SKM-1 (cell line): ENCODE measurements at regions not wholly inside any gene's neighbourhood (a gene's known extent, or its start where the extent isn't known, plus 50 kb on each side); places are given as distances from the start of the nearest gene placed in this dataset.

Experiments used
- DNase-seq: peaks from one replicate; lab custom pipeline; 2025; ENCODE audit not compliant: unreplicated experiment; lab: John Stamatoyannopoulos, UW

DNA sequence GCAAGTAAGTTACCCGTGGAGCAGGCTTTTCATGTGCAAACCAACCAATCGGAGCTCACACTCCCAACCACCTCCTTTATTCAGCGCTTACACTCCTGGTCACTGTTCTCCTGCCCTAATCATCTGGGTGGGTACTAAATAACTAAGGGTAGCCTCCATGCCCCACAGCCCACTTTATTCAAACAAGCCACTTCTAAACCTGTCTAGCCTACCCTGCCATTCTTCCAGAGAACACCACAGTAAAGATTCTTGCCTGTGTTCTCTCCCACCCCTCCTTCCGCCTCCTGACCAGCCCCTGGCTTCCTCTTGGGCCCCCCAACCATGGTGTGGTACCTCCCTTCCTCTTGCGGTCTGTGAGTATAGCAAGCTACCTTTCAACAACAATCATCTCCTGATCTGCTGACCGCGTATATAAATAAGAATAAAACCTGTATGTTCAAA, 581.9 kb downstream of the VRK1 start:
- no peak for DNase-seq

DNA sequence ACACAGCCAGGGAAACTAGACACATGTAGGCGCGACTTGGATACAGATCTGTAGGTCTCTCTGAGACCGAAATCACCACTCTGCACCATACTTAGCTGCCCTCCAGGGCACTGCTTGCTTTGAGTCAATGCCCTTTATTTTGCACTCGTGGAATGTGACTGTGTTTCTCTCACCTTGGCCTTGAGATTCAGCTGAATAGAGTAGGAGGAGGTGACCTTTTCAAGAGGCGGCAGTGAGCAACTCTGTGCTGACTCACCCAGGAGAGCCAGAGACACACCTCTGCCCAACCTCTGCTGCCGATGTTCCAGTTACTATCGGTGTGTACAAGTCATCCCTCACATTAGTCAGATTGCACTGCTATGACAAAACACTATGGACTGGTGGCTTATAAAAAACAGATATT, 583.4 kb downstream of the VRK1 start:
- DNase-seq: no peak

DNA sequence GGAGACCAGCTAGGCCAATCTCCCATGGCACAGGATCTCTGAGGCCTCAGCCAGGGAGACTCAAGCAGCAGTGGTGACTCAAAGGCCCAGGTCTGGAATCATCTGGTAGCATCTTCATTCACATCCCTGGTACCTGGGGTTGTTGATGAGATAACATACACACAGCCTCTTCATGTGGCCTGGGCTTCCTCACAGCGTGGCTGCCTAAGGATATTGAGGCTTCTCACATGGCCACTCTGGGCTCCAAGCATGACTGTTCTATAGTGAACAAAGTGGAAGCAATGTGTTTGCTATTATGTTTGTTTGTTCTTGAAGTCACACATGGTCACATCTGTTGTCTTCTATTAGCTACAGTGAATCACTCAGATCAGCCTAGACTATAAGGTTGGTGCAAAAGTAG, 584.1 kb downstream of the VRK1 start:
- DNase-seq: no peak

DNA sequence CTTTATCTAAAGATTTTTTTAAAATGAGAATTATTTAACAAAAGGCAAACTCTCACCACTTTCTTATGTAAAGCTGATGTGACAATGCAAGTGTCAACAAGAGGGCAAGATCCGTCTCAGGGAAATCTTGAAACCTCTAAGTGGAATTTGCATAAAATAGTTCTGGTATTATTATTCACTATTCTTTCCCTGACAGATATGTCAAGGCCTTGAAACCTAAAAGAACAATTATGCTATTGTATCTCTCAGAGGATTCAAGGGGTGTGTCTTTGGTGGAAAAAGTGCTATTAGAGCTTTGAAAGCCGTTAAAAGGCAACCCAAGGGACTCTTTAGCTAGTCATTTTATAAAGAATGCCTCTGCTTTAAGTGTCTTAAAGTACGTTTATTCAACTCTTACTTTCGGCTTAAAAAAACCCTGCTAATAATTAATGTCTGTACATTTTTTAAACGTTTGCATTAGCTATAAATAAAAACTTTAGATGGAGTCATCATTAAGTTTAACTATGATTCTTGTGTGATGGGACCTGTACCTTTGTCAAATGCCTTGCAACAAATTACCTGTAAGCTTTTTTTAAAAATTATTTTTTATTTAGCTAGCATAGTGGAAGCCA, 585.5 kb downstream of the VRK1 start:
- DNase-seq: no peak

DNA sequence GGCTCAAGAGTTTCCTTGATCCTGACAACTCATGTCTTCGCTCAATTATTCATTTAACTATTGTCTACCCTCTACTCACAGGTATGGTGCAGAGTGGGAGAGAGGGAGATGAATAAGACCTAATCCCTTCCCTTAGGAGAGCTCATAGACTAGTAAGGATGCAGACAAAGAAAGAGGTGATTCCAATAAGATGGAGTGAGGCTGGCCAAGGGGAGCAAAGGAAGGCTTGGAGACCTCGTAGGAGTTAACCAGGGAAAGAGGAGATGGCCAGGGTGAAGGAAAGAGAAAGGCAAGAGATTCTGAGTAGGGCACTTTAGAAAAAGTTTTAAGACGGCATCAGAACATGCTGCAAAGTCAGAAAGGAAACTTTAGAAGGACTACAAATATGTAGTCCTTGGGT, 588.5 kb downstream of the VRK1 start:
- no peak for DNase-seq

- no peak for DNase-seq
Measured at GRCh38 chr14:97387252-97387874, 590.2 kb downstream of the VRK1 start.

DNA sequence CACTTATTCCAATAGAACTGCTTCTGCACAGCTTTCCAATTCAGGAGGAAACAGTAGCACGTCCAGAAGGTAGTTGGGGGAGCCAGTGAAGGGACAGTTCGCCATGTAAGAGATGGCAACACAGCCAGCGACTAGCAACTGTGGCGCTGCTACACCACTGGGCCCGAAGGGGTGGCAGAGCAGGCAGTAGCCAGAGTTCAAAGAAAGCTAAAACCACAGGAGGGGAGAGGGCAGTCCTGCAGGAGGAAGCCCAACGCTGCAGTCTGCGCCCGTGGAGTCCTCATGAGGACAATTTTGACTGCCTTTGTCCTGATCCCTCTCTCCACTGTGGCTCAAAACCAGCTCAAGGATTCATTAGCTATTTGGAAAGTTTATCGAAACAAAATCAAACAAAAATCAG, 591.2 kb downstream of the VRK1 start:
- no peak for DNase-seq

GRCh38 chr14:97390096-97390724, 593.0 kb downstream of the VRK1 start:
- DNase-seq: no peak

DNA sequence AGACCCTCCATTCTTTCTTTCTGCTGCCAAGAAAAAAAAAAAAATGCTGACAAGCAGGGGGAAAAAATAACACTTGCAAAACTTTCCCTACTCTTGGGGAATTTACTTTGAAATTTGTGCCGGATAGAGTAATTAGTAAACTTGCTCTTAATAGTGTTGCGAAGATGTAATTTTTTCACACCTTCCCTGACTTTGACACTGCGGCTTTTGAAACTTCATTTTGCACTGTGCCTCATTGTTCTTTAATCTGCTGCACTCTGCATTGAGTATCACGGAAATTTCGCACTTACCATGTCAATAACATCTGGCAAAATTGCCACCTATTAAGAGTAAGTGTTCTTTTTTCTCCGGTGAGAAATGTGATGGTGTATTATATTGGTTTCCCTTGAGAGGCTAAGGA, 596.1 kb downstream of the VRK1 start:
- DNase-seq: no peak

DNA sequence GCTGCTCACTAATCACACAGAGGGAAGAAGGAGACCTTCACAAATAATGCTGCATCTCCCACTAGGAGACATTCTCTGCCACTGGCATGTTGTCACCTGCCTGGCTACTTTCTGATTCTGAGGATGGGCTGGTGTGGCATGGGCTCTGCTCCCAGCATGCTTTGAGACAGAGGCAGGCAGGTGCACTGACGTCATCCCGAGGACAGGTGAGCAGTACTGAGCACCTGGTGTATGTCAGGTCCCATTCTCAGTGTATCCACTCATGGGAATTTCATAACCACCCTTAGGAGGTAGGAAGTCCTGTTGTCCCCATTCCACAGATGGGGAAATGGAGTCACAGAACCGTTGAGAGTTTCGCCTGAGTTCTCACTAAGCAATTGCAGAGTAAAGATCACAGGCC, 597.9 kb downstream of the VRK1 start:
- no peak for DNase-seq

DNA sequence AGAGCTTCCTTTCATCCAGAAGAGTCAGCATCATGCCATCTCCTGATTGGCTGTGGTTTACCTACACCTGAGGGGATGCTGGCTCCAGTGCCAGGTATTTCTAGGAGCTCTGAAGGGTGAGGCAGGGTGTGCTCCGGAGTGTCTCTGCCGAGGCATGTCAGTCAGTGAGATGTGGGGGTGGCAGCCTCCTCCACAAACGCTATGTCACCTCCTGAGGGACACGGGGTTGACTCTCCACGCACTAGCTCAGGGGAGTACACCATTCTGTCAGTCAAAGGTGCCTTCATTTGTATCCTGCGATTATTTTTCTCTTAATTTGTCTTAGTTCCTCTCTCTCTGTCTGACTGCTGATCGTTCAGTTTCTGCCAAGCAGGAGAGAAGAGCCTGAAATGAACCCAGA, 604.5 kb downstream of the VRK1 start:
- DNase-seq: no peak

DNA sequence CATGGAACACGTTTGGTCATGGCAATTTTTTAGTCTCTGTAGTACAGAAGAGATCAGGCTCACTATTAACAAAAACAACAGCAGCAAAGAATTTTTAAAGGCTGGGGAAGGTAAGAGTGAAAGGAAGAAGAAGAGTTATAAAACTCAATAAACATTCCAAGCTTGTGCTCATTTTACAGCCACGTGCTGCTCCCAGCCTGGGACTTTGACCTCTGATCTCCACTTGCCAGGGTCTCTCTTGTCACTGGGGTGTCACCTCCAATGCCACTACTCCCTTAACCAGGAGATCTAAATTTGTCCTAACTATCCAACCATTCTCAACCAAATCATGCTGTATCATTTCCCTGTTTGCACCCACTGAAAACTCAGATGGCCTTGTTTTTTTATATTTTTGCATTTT, 605.1 kb downstream of the VRK1 start:
- DNase-seq: no peak

- no peak for DNase-seq
Measured at GRCh38 chr14:97407701-97408407, 610.7 kb downstream of the VRK1 start.

GRCh38 chr14:97408503-97408902, 611.3 kb downstream of the VRK1 start:
- DNase-seq: no peak

DNA sequence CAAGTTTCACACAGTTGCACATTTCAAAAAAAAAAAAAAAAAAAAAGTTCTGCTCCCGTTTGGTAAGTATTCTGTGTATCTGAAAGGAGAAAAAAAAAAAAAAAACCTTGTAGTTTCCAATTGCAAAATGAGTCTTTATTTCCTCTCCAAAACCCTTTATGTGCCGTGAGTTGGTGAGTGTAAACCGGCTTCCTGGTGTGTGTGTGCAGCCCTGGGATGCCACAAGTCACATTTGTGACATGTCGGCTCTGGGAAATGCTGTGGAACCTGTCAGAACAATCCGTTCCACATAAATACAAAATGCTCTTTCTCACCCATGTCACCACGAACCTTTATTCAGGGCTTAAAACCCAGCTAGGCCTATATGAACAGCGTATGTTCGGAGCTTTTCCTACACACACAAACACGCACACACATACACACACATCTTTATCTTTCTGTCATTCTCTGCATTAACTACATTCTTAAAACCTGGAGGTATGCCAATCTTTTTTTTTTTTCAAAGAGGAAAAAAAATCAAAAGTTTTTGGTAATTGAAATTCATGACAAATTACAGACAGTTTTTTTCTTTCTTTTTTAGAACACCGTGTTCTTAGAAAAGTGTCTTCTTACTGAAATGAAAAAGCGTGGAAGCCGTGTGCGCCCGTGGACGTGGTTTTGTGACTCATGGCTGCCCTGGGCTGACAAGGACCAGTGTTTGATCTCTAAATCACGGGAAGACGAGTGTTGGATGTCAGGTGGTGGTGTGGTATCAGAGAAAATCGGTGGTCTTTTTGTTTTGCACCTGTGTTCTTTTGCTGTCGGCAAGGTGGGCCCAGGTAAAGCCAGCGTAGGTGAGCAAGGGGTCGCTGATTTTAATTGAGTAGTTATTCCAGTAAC, 612.0 kb downstream of the VRK1 start:
- no peak for DNase-seq

DNA sequence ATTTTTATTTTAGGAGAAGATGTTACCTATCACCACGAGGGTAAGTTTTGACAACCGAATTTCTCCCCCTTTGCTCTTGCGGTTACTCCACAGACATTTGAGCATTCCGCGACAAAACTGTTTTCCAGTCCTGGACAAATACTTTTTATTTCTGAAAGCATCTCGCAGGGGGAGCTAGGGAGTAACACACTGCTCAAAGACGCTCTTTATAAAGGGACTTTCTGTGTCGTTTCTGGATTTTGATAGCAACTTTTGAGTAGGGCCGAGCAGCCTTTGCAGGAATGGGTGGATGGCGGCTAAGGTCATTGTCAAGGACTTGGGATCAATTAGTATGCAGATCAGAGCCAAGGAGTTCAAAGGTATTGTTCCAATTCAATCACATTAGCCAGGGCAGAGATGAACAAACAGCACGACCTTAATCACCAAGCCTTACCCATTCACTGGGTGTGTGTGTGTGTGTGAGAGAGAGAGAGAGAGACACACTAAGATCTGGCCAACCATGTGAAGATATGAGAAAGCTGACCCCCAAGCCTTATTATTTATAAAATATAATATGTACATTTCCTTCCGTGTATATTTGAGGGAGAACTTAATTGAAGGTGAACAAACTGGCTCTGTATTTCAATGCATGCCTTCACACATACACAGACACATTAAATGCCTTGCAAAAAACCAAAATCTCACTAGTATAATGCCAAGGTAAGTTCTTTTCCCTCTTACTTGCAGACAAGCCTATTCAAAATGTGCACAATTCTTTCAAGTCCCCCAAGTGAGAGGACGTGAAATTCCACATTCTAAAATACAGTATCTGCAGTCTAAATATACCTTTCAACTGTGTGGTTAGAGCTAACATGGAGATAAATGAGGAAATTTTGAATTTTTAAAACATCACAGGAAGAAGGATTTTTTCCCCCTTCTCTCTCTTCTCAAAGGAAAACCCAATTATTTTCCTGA, 613.8 kb downstream of the VRK1 start:
- DNase-seq: no peak

DNA sequence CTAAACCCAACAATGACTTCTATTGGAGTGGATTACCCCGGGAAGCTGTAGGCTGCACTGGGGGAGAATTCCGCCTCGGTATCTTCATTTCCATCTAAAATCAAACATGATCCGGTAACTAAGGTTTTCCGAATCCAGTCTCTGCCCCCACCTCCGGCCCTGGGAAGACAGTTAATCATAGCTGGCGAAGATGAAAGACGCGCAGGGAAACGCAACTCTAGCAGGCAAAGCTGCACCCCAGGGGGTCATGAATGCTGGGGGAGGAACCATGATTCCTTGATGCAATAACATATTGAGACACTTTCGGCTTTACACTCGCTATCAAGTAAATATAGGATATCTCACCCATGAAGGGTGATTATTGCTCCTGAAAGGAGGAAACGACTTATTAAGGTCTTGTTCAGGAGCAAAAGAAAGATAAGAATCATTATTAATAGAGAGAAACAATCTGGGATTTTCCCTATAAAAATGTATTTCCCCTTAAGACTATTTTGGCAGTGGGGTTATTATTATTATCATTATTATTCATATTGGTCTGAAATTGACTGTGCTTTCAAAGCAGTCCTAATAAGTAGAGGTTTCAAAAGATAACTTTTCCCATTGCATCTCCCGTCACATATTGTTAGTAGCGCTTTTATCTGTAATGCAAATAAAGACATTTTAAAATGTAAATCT, 614.9 kb downstream of the VRK1 start:
- no peak for DNase-seq

DNA sequence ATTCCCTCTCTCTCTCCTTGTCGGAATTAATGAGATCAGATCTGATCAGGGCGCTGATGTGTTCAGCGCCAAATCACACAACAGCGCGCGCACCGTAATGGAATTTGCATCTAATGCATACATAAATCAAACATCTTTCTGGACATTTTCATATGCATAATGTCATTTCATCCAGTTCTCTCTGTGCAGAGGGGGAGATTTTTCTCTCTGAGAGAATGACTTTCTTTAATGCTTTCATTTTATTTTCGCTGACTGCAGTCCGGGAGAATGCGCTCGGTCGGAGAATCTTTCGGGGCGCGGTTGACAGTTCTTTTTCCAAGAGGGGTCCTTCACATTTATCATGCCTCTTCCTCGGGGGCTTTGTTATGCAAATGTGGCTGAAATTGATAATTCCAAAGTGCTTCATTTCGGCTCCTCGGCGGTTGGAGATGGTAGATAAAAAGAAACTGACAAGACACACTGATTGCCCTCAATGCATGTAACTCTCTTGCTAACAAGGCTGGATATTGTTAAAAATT, 615.9 kb downstream of the VRK1 start:
- DNase-seq: no peak
